Keratinocyte (primary cell): ENCODE measurements at regions not wholly inside any gene's neighbourhood (a gene's known extent, or its start where the extent isn't known, plus 50 kb on each side); places are given as distances from the start of the nearest gene placed in this dataset.

Source experiments
- DNase-seq: peaks from one replicate; pipeline ENCODE4 v3.0.0-alpha.2; 2011; ENCODE audit warnings: low read depth, missing footprints, low spot score
- FAIRE-seq: peaks from 2 replicates; lab custom pipeline; 2011; peaks lifted over from hg19 to GRCh38; lab: Jason Lieb, UNC
- H2AFZ ChIP-seq: 2 replicates; pipeline ENCODE4 v1.6.0; 2012; ENCODE audit warnings: low read length, control low read depth, inconsistent platforms; ENCODE audit not compliant: control insufficient read depth
- H3K27ac ChIP-seq: 2 replicates; pipeline ENCODE4 v1.5.1; 2011; ENCODE audit warnings: low read length; ENCODE audit not compliant: control insufficient read depth, insufficient read depth
- H3K27me3 ChIP-seq: 3 replicates; pipeline ENCODE4 v1.6.0; 2011; ENCODE audit warnings: low read length; ENCODE audit not compliant: control insufficient read depth, insufficient read depth; ENCODE audit errors: extremely low read depth
- H3K36me3 ChIP-seq, 2 experiments: 2 replicates in 1 of 2; 3 replicates in 1 of 2; pipeline ENCODE4 v1.5.1; 2011; ENCODE audit warnings: low read length in 2 of 2, mild to moderate bottlenecking in 1 of 2; ENCODE audit not compliant: control insufficient read depth in 2 of 2, insufficient read depth in 2 of 2; ENCODE audit errors: extremely low read depth in 1 of 2
- H3K4me1 ChIP-seq: 3 replicates; pipeline ENCODE4 v1.5.1; 2011; ENCODE audit warnings: low read length; ENCODE audit not compliant: control insufficient read depth, insufficient read depth; ENCODE audit errors: extremely low read depth
- H3K4me2 ChIP-seq: 3 replicates; pipeline ENCODE4 v1.6.0; 2011; ENCODE audit warnings: low read depth, low read length; ENCODE audit not compliant: control insufficient read depth, insufficient read depth; ENCODE audit errors: extremely low read depth
- H3K4me3 ChIP-seq, 3 experiments: fragments of 200-600 bp in 1 of 3; sonication (generic) in 1 of 3; 2 replicates in 2 of 3; 3 replicates in 1 of 3; pipeline ENCODE4 v1.5.1; 2011 to 2016; ENCODE audit warnings: low read length in 3 of 3, mild to moderate bottlenecking in 3 of 3, control low read depth in 2 of 3, inconsistent platforms in 1 of 3, low read depth in 1 of 3, mixed read lengths in 1 of 3, mixed run types in 1 of 3, moderate library complexity in 1 of 3; ENCODE audit not compliant: control insufficient read depth in 2 of 3, insufficient read depth in 2 of 3; ENCODE audit errors: extremely low read depth in 1 of 3
- H3K79me2 ChIP-seq: 2 replicates; pipeline ENCODE4 v1.6.0; 2012; ENCODE audit warnings: low read length; ENCODE audit not compliant: control insufficient read depth, insufficient read depth
- H3K9ac ChIP-seq: 3 replicates; pipeline ENCODE4 v1.6.0; 2011; ENCODE audit warnings: low read length; ENCODE audit not compliant: control insufficient read depth, insufficient read depth; ENCODE audit errors: extremely low read depth
- H3K9me1 ChIP-seq: 3 replicates; pipeline ENCODE4 v1.6.0; 2011; ENCODE audit warnings: low read length; ENCODE audit not compliant: control insufficient read depth, insufficient read depth; ENCODE audit errors: extremely low read depth
- H3K9me3 ChIP-seq: 2 replicates; pipeline ENCODE4 v1.5.1; 2012; ENCODE audit warnings: low read depth, low read length; ENCODE audit not compliant: control insufficient read depth
- H4K20me1 ChIP-seq: 3 replicates; pipeline ENCODE4 v1.6.0; 2011; ENCODE audit warnings: low read length; ENCODE audit not compliant: control insufficient read depth, insufficient read depth; ENCODE audit errors: extremely low read depth
- CTCF ChIP-seq, 3 experiments: IDR thresholded peaks in 1 of 3; conservative IDR thresholded peaks in 1 of 3; optimal IDR thresholded peaks in 1 of 3; 2 replicates in 2 of 3; 3 replicates in 1 of 3; pipeline versions ENCODE3 to v1.5.1; 2011; ENCODE audit warnings: low read length in 3 of 3, mild to moderate bottlenecking in 3 of 3, moderate library complexity in 2 of 3, control low read depth in 1 of 3, inconsistent platforms in 1 of 3; ENCODE audit not compliant: insufficient read depth in 2 of 3; ENCODE audit errors: extremely low read depth in 1 of 3
- EZH2 ChIP-seq: IDR thresholded peaks from one replicate; pipeline ENCODE4 v1.6.1; 2012; ENCODE audit warnings: inconsistent platforms, mild to moderate bottlenecking, low read length, moderate library complexity
- dilution Hi-C: fragments of 300-500 bp; cut with MboI; formaldehyde crosslinking; loops from one replicate; pipeline ENCODE4 v1.7.0; 2020; ENCODE audit warnings: low sequenced_read_pairs; ENCODE audit not compliant: extremely low pct_ligation_motif_present

DNA sequence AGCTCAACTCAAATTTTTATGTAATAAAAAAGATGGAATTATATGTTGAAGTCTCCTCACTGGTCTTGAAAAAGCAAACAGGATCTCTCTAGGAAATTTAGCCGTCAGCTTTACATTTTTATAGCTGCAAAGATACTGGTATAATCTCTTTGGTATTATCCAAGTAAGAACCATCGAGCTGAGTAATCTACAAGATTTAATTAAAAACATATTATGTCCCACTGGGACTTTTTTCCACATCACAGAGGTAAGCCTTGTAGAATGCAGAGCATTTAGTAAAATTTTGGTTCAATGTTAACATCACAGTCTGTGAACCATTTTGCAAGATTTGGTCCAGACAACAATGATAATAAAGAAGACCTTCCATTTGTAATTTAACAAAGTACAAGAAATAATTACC, 162.6 kb upstream of the SLC39A10 start:
- no peaks in the 10 kb centered on the region for H3K9me1 ChIP-seq
- H3K4me3 ChIP-seq = no peak overlapping the region
- H3K9ac ChIP-seq = no peak overlapping the region
- no peak for FAIRE-seq
- no peak overlapping the region for H3K27ac ChIP-seq
- no peaks in the 10 kb centered on the region for H3K79me2 ChIP-seq
- H3K27me3 ChIP-seq = no peaks in the 10 kb centered on the region
- no peak for DNase-seq
- no peaks in the 10 kb centered on the region for H3K4me1 ChIP-seq
- no peaks in the 10 kb centered on the region for H4K20me1 ChIP-seq
- H3K9me3 ChIP-seq = no peaks in the 10 kb centered on the region
- dilution Hi-C loops = no loop called here
- H3K4me2 ChIP-seq = no peak overlapping the region
- no peaks in the 10 kb centered on the region for H3K36me3 ChIP-seq
- H2AFZ ChIP-seq = no peak overlapping the region
- TF ChIP-seq CTCF (optimal IDR thresholded peaks at IDR 0.05 in 1 of 3, IDR thresholded peaks at IDR 0.05 in 1 of 3, conservative IDR thresholded peaks at IDR 0.05 in 1 of 3; ENCODE audit: extremely low read depth in 1 of 3, insufficient read depth in 2 of 3, low read length in 3 of 3) (no peak), EZH2 (no peak)

GRCh38 chr2:195493416-195493815, 163.6 kb upstream of the SLC39A10 start:
- dilution Hi-C loops = no loop called here
- no peak overlapping the region for H3K4me2 ChIP-seq
- no peak overlapping the region for H3K9ac ChIP-seq
- H3K36me3 ChIP-seq = no peaks in the 10 kb centered on the region
- H2AFZ ChIP-seq = no peak overlapping the region
- H3K4me1 ChIP-seq = no peaks in the 10 kb centered on the region
- H3K27ac ChIP-seq = no peak overlapping the region
- no peaks in the 10 kb centered on the region for H3K27me3 ChIP-seq
- TF ChIP-seq CTCF (optimal IDR thresholded peaks at IDR 0.05 in 1 of 3, IDR thresholded peaks at IDR 0.05 in 1 of 3, conservative IDR thresholded peaks at IDR 0.05 in 1 of 3; ENCODE audit: extremely low read depth in 1 of 3, insufficient read depth in 2 of 3, low read length in 3 of 3) (no peak), EZH2 (no peak)
- H3K4me3 ChIP-seq = no peak overlapping the region
- H3K79me2 ChIP-seq = no peaks in the 10 kb centered on the region
- DNase-seq = no peak
- H4K20me1 ChIP-seq = no peaks in the 10 kb centered on the region
- FAIRE-seq = no peak
- H3K9me1 ChIP-seq = no peaks in the 10 kb centered on the region
- H3K9me3 ChIP-seq = no peaks in the 10 kb centered on the region
